HG03439 (cell line): ENCODE measurements at regions not wholly inside any gene's neighbourhood (a gene's known extent, or its start where the extent isn't known, plus 50 kb on each side); places are given as distances from the start of the nearest gene placed in this dataset.
"Not testable (repeated sequence)": the region's sequence is repeated elsewhere in the genome, so short reads cannot be mapped to it uniquely, and the experiment has no call there.

ENCODE experiments used
- ATAC-seq: cut with Tn5 transposase; IDR thresholded peaks from one replicate; pipeline ENCODE4 v1.9.1; 2021; ENCODE audit warnings: mild to moderate bottlenecking, moderate library complexity; ENCODE audit not compliant: unreplicated experiment

- ATAC-seq: no peak
Observed at GRCh38 chr22:48503035-48503625, 1324.5 kb downstream of the BRD1 start.

- no peak for ATAC-seq
Observed at GRCh38 chr22:48501231-48501750, 1326.4 kb downstream of the BRD1 start.

- no peak for ATAC-seq
Observed at GRCh38 chr22:48500471-48501230, 1327.0 kb downstream of the BRD1 start.

GRCh38 chr22:48499456-48500425, 1327.9 kb downstream of the BRD1 start:
- no peak for ATAC-seq

GRCh38 chr22:48498526-48499331, 1328.9 kb downstream of the BRD1 start:
- ATAC-seq: no peak

GRCh38 chr22:48497743-48498520, 1329.7 kb downstream of the BRD1 start:
- not testable (repeated sequence) for ATAC-seq

- no peak for ATAC-seq
Observed at GRCh38 chr22:48496987-48497650, 1330.6 kb downstream of the BRD1 start.

GRCh38 chr22:48496226-48496845, 1331.3 kb downstream of the BRD1 start:
- no peak for ATAC-seq

GRCh38 chr22:48495751-48496080, 1332.0 kb downstream of the BRD1 start:
- no peak for ATAC-seq

GRCh38 chr22:48494968-48495750, 1332.5 kb downstream of the BRD1 start:
- no peak for ATAC-seq

GRCh38 chr22:48494256-48494967, 1333.3 kb downstream of the BRD1 start:
- ATAC-seq: no peak

- ATAC-seq: no peak
Observed at GRCh38 chr22:48493733-48494132, 1333.9 kb downstream of the BRD1 start.

- no peak for ATAC-seq
Observed at GRCh38 chr22:48492366-48493320, 1335.0 kb downstream of the BRD1 start.

GRCh38 chr22:48491451-48491941, 1336.2 kb downstream of the BRD1 start:
- no peak for ATAC-seq

- no peak for ATAC-seq
Observed at GRCh38 chr22:48490500-48491411, 1336.9 kb downstream of the BRD1 start.
